Spinal cord (tissue), 9 donors: ENCODE measurements at regions not wholly inside any gene's neighbourhood (a gene's known extent, or its start where the extent isn't known, plus 50 kb on each side); places are given as distances from the start of the nearest gene placed in this dataset.

Source experiments
- DNase-seq, 6 donors: peaks; one replicate each; pipeline versions ENCODE4 v3.0.0 to v3.0.0-alpha.2; 2013 to 2015; ENCODE audit warnings: low spot score in 6 of 6, low read depth in 4 of 6
- H3K27ac ChIP-seq: one replicate; pipeline ENCODE4 v1.5.1; 2013; ENCODE audit warnings: low read depth, low read length, control low read depth
- H3K27me3 ChIP-seq: one replicate; pipeline ENCODE4 v1.6.1; 2013; ENCODE audit warnings: low read length; ENCODE audit not compliant: control insufficient read depth, insufficient read depth
- H3K36me3 ChIP-seq: one replicate; pipeline ENCODE4 v1.6.1; 2013; ENCODE audit warnings: low read length; ENCODE audit not compliant: control insufficient read depth, insufficient read depth
- H3K4me1 ChIP-seq: one replicate; pipeline ENCODE4 v1.6.1; 2013; ENCODE audit warnings: low read length; ENCODE audit not compliant: control insufficient read depth, insufficient read depth
- H3K4me3 ChIP-seq: one replicate; pipeline ENCODE4 v1.5.1; 2013; ENCODE audit warnings: low read depth, low read length, control low read depth
- H3K9me3 ChIP-seq: one replicate; pipeline ENCODE4 v1.6.1; 2013; ENCODE audit warnings: low read length; ENCODE audit not compliant: control insufficient read depth, insufficient read depth
- WGBS: methylation state at CpG from one replicate; pipeline ENCODE4 v1.1.5; 2013; ENCODE audit warnings: missing lambda C conversion rate; ENCODE audit not compliant: insufficient coverage; 5-methylcytosine and 5-hydroxymethylcytosine counted together
- donor health status: healthy.

- Histone ChIP-seq H3K4me1 (no peaks in the 10 kb centered on the region), H3K27ac (no peak overlapping the region), H3K36me3 (no peaks in the 10 kb centered on the region), H3K9me3 (no peaks in the 10 kb centered on the region), H3K4me3 (no peak overlapping the region), H3K27me3 (no peaks in the 10 kb centered on the region)
- DNase-seq: no peak
Observed at GRCh38 chr13:101003566-101003965, 329.0 kb upstream of the TMTC4 start.

GRCh38 chr13:100989392-100989791 lies 314.8 kb upstream of the TMTC4 start:
- peaks cover 3% of the 10 kb centered on the region for H3K9me3 ChIP-seq
- no CpG with 5 or more reads among the region's 2 CpGs for WGBS
- no peak overlapping the region for H3K4me3 ChIP-seq
- H3K4me1 ChIP-seq: peaks cover 4% of the 10 kb centered on the region
- no peaks in the 10 kb centered on the region for H3K27me3 ChIP-seq
- H3K36me3 ChIP-seq: no peaks in the 10 kb centered on the region
- no peak overlapping the region for H3K27ac ChIP-seq
- peak in 2 of 6 donors; percentile 21 to 32 for DNase-seq

- peaks cover 4% of the 10 kb centered on the region for H3K4me1 ChIP-seq
- no peak for DNase-seq
- no peaks in the 10 kb centered on the region for H3K27me3 ChIP-seq
- H3K36me3 ChIP-seq: no peaks in the 10 kb centered on the region
- 81% methylated on average over 2 of the region's 2 CpGs for WGBS
- H3K9me3 ChIP-seq: peaks cover 3% of the 10 kb centered on the region
- H3K27ac ChIP-seq: no peak overlapping the region
- no peak overlapping the region for H3K4me3 ChIP-seq
Observed at GRCh38 chr13:100988921-100989320, 314.3 kb upstream of the TMTC4 start.

- Histone ChIP-seq H3K27ac (no peak overlapping the region), H3K27me3 (no peaks in the 10 kb centered on the region), H3K9me3 (peaks cover 3% of the 10 kb centered on the region), H3K4me3 (no peak overlapping the region), H3K4me1 (peaks cover 4% of the 10 kb centered on the region), H3K36me3 (no peaks in the 10 kb centered on the region)
- DNase-seq: peak in 2 of 6 donors; percentile 67 to 81
- WGBS: 9% methylated on average over 5 of the region's 5 CpGs
Observed at GRCh38 chr13:100987948-100988347, 313.4 kb upstream of the TMTC4 start.

GRCh38 chr13:100986571-100986970 lies 312.0 kb upstream of the TMTC4 start:
- no peaks in the 10 kb centered on the region for H3K27me3 ChIP-seq
- WGBS: 80% methylated on average over 1 of the region's 1 CpG
- H3K9me3 ChIP-seq: peaks cover 3% of the 10 kb centered on the region
- H3K36me3 ChIP-seq: no peaks in the 10 kb centered on the region
- H3K4me1 ChIP-seq: peaks cover 4% of the 10 kb centered on the region
- no peak overlapping the region for H3K4me3 ChIP-seq
- DNase-seq: no peak
- H3K27ac ChIP-seq: no peak overlapping the region

GRCh38 chr13:100984085-100984705 lies 309.6 kb upstream of the TMTC4 start:
- WGBS: no CpG with 5 or more reads among the region's 3 CpGs
- no peaks in the 10 kb centered on the region for H3K36me3 ChIP-seq
- peaks cover 4% of the 10 kb centered on the region for H3K4me1 ChIP-seq
- no peak overlapping the region for H3K27ac ChIP-seq
- peak in 1 of 6 donors; percentile 58 for DNase-seq
- H3K9me3 ChIP-seq: no peaks in the 10 kb centered on the region
- no peak overlapping the region for H3K4me3 ChIP-seq
- no peaks in the 10 kb centered on the region for H3K27me3 ChIP-seq

GRCh38 chr13:100983111-100983510 lies 308.5 kb upstream of the TMTC4 start:
- H3K36me3 ChIP-seq: no peaks in the 10 kb centered on the region
- no peak overlapping the region for H3K4me3 ChIP-seq
- H3K27me3 ChIP-seq: no peaks in the 10 kb centered on the region
- H3K27ac ChIP-seq: no peak overlapping the region
- peak in 2 of 6 donors; percentile 71 to 79 for DNase-seq
- 71% methylated on average over 6 of the region's 6 CpGs for WGBS
- no peaks in the 10 kb centered on the region for H3K4me1 ChIP-seq
- H3K9me3 ChIP-seq: no peaks in the 10 kb centered on the region

GRCh38 chr13:100980171-100980570 lies 305.6 kb upstream of the TMTC4 start:
- no peak overlapping the region for H3K27ac ChIP-seq
- DNase-seq: no peak
- no peaks in the 10 kb centered on the region for H3K36me3 ChIP-seq

GRCh38 chr13:100977841-100978240 lies 303.2 kb upstream of the TMTC4 start:
- DNase-seq: no peak
- Histone ChIP-seq H3K27ac (no peak overlapping the region), H3K36me3 (no peaks in the 10 kb centered on the region), H3K9me3 (no peaks in the 10 kb centered on the region), H3K4me3 (no peak overlapping the region), H3K4me1 (no peaks in the 10 kb centered on the region), H3K27me3 (no peaks in the 10 kb centered on the region)
- 100% methylated on average over 1 of the region's 7 CpGs for WGBS

More at GRCh38 chr13:100980171-100980570, 305.6 kb upstream of the TMTC4 start:
- Histone ChIP-seq H3K4me1 (no peaks in the 10 kb centered on the region), H3K9me3 (no peaks in the 10 kb centered on the region), H3K27me3 (no peaks in the 10 kb centered on the region), H3K4me3 (no peak overlapping the region)

- Histone ChIP-seq H3K36me3 (no peaks in the 10 kb centered on the region), H3K4me3 (no peak overlapping the region), H3K27me3 (no peaks in the 10 kb centered on the region), H3K9me3 (peaks cover 2% of the 10 kb centered on the region), H3K4me1 (no peaks in the 10 kb centered on the region), H3K27ac (no peak overlapping the region)
- WGBS: no CpG with 5 or more reads among the region's 2 CpGs
- DNase-seq: no peak
Observed at GRCh38 chr13:100976993-100977392, 302.4 kb upstream of the TMTC4 start.
